Prostate gland (tissue), 2 donors: ENCODE measurements at regions not wholly inside any gene's neighbourhood (a gene's known extent, or its start where the extent isn't known, plus 50 kb on each side); places are given as distances from the start of the nearest gene placed in this dataset.

ENCODE experiments used
- CTCF ChIP-seq, 4 experiments: fragments of 200-600 bp in 2 of 4; fragments of 450-650 bp in 2 of 4; sonication (generic) in 2 of 4; IDR thresholded peaks; 1 replicate in 3 of 4; 2 replicates in 1 of 4; pipeline ENCODE4 v1.5.1; 2016 to 2019; ENCODE audit warnings: antibody characterized with exemption in 4 of 4, mild to moderate bottlenecking in 2 of 4, moderate library complexity in 2 of 4
- POLR2A ChIP-seq: fragments of 450-650 bp; IDR thresholded peaks from one replicate; pipeline ENCODE4 v1.6.1; 2016; ENCODE audit warnings: antibody characterized with exemption, mild to moderate bottlenecking
- POLR2AphosphoS5 ChIP-seq: sonication (generic); formaldehyde crosslinking; IDR thresholded peaks from one replicate; pipeline ENCODE4 v1.6.1; 2017; ENCODE audit warnings: antibody characterized with exemption

GRCh38 chr4:136581119-136581518 is 951.2 kb downstream of the PCDH18 start:
- no peak for TF ChIP-seq CTCF (IDR thresholded peaks at IDR 0.05)
- TF ChIP-seq POLR2AphosphoS5, result no peak
- TF ChIP-seq POLR2A, result no peak
